NT2/D1 (cell line): ENCODE measurements at regions not wholly inside any gene's neighbourhood (a gene's known extent, or its start where the extent isn't known, plus 50 kb on each side); places are given as distances from the start of the nearest gene placed in this dataset.

Experiments
- SUZ12 ChIP-seq: IDR thresholded peaks from 2 replicates; pipeline ENCODE4 v1.6.1; 2011; ENCODE audit not compliant: insufficient read length, insufficient read depth; ENCODE audit errors: extremely low read depth
- YY1 ChIP-seq: IDR thresholded peaks from 2 replicates; pipeline ENCODE4 v1.6.1; 2011; ENCODE audit not compliant: insufficient read length, insufficient read depth
- ZNF274 ChIP-seq: IDR thresholded peaks from 2 replicates; pipeline ENCODE4 v1.6.1; 2011; ENCODE audit warnings: mild to moderate bottlenecking, low read depth, low read length

DNA sequence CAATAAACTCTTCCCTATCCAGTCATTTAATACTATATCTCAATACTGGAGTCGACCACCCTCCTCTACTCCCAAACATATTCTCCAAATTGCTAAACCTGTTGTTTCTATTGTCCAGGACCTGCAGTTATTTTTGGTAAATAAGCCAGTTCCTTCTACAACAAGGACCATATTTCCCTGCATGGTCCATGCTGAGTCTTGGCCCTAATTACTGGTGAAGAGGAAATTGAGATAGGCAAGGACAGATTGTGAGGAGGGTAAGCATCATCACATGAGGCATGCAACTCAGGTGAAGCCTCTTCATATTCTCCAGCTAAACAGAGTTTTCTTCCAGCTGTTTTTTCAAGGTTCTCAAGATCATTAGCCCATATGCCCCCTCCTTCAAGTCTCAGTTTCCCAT lies 1193.6 kb downstream of the RAPGEF2 start:
- TF ChIP-seq YY1 = no peak
- no peak for TF ChIP-seq ZNF274
- TF ChIP-seq SUZ12 = no peak
